Neural progenitor cell (in vitro differentiated cells): ENCODE measurements at regions not wholly inside any gene's neighbourhood (a gene's known extent, or its start where the extent isn't known, plus 50 kb on each side); places are given as distances from the start of the nearest gene placed in this dataset.

Experiments
- DNase-seq: peaks from one replicate; pipeline ENCODE4 v3.0.0-alpha.2; 2016; ENCODE audit warnings: low spot score
- H2AFZ ChIP-seq: fragments of 200-600 bp; sonication (generic); replicated peaks from 2 replicates; pipeline ENCODE4 v1.6.1; 2016; ENCODE audit warnings: antibody characterized with exemption
- H3F3A ChIP-seq: fragments of 200-600 bp; sonication (generic); 2 replicates; pipeline ENCODE4 v1.6.1; 2016; ENCODE audit warnings: antibody characterized with exemption, low read depth
- H3K27ac ChIP-seq: fragments of 200-600 bp; sonication (generic); 2 replicates; pipeline ENCODE4 v1.5.1; 2016; ENCODE audit warnings: mild to moderate bottlenecking
- H3K27me3 ChIP-seq: fragments of 200-600 bp; sonication (generic); 2 replicates; pipeline ENCODE4 v1.6.1; 2016; ENCODE audit warnings: mild to moderate bottlenecking, moderate library complexity
- H3K36me3 ChIP-seq: fragments of 200-600 bp; sonication (generic); 2 replicates; pipeline ENCODE4 v1.5.1; 2016
- H3K4me1 ChIP-seq: fragments of 200-600 bp; sonication (generic); 2 replicates; pipeline ENCODE4 v1.6.1; 2016; ENCODE audit warnings: mixed run types
- H3K4me2 ChIP-seq: fragments of 200-600 bp; sonication (generic); 2 replicates; pipeline ENCODE4 v1.6.1; 2016
- H3K4me3 ChIP-seq: fragments of 200-600 bp; sonication (generic); 2 replicates; pipeline ENCODE4 v1.5.1; 2016
- H3K79me2 ChIP-seq: fragments of 200-600 bp; sonication (generic); 2 replicates; pipeline ENCODE4 v1.6.1; 2016; ENCODE audit warnings: low read depth
- H3K9ac ChIP-seq: fragments of 200-600 bp; sonication (generic); 2 replicates; pipeline ENCODE4 v1.6.1; 2016
- H3K9me3 ChIP-seq: fragments of 200-600 bp; sonication (generic); 2 replicates; pipeline ENCODE4 v1.5.1; 2016; ENCODE audit warnings: low read depth
- H4K20me1 ChIP-seq: fragments of 200-600 bp; sonication (generic); 2 replicates; pipeline ENCODE4 v1.6.1; 2016; ENCODE audit warnings: low read depth
- H3K27ac Mint-ChIP-seq: 3 replicates; pipeline ENCODE4 v1.8.0; 2021; ENCODE audit warnings: mixed read lengths
- H3K27me3 Mint-ChIP-seq: 2 replicates; pipeline ENCODE4 v1.8.0; 2022; ENCODE audit warnings: low read depth, mild to moderate bottlenecking, inconsistent platforms, moderate library complexity, mixed read lengths; ENCODE audit not compliant: insufficient read depth
- H3K36me3 Mint-ChIP-seq: 3 replicates; pipeline ENCODE4 v1.8.0; 2021; ENCODE audit warnings: mixed read lengths
- H3K4me1 Mint-ChIP-seq: 3 replicates; pipeline ENCODE4 v1.8.0; 2021; ENCODE audit warnings: mixed read lengths
- H3K4me3 Mint-ChIP-seq: 3 replicates; pipeline ENCODE4 v1.8.0; 2021; ENCODE audit warnings: mild to moderate bottlenecking, moderate library complexity, mixed read lengths
- H3K9me3 Mint-ChIP-seq: 3 replicates; pipeline ENCODE4 v1.8.0; 2020; ENCODE audit warnings: mixed read lengths
- EZH2 ChIP-seq: fragments of 200-600 bp; sonication (generic); IDR thresholded peaks from 2 replicates; pipeline ENCODE4 v1.6.1; 2017; ENCODE audit warnings: antibody characterized with exemption, mild to moderate bottlenecking, moderate library complexity
- EZH2phosphoT487 ChIP-seq: fragments of 200-600 bp; sonication (generic); IDR thresholded peaks from 2 replicates; pipeline ENCODE4 v1.6.1; 2017; ENCODE audit warnings: antibody characterized with exemption
- TF ChIP-seq, protein P1 (sequence below): fragments of 200-600 bp; sonication (generic); IDR thresholded peaks from 2 replicates; pipeline ENCODE4 v1.5.1; 2017; ENCODE audit warnings: antibody characterized with exemption, mild to moderate bottlenecking

DNA sequence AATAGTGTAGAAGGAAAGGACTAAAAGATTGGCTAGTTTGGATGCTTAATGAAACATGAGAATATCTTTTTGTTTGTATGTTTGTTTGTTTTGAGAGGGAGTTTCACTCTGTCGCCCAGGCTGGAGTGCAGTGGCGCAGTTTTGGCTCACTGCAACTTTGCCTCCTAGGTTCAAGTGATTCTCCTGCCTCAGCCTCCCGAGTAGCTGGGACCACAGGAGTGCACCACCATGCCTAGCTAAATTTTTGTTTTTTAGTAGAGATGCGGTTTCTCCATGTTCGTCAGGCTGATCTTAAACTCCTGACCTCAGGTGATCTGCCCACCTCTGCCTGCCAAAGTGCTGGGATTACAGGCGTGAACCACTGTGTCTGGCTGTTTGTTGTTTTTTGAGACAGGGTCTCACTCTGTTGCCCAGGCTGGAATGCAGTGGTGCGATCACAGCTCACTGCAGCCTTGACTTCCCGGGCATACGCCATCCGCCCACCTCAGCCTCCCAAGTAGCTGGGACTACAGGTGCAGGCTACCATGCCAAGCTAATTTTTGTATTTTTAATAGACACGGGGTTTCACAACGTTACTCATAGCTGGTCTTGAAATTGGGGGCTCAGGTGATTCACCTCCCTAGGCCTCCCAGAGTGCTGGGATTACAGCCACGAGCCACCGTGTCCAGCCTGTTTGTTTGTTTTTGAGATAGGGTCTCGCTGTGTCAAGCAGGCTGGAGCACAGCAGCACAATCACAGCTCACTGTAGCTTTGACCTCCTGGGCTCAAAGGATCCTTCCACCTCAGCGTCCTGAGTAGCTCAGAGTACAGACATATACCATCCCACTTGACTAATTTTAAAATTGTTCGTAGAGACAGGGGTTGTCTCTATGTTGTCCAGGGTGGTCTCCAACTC lies 209.2 kb downstream of the MYCN start:
- Mint-ChIP-seq H3K9me3 (peaks cover 9% of the 10 kb centered on the region), H3K27me3 (peaks cover 3% of the 10 kb centered on the region), H3K4me3 (no peak overlapping the region), H3K4me1 (peaks cover 2% of the 10 kb centered on the region), H3K36me3 (no peaks in the 10 kb centered on the region), H3K27ac (peak overlapping the region; percentile 23)
- no peaks in the 10 kb centered on the region for H3K9me3 ChIP-seq
- H3F3A ChIP-seq, result peaks cover 29% of the 10 kb centered on the region
- H3K4me1 ChIP-seq, result no peaks in the 10 kb centered on the region
- H3K9ac ChIP-seq, result no peak overlapping the region
- H3K27me3 ChIP-seq, result no peaks in the 10 kb centered on the region
- DNase-seq, result no peak
- no peak overlapping the region for H3K4me2 ChIP-seq
- no peaks in the 10 kb centered on the region for H4K20me1 ChIP-seq
- no peak overlapping the region for H3K4me3 ChIP-seq
- no peak overlapping the region for H2AFZ ChIP-seq
- no peaks in the 10 kb centered on the region for H3K79me2 ChIP-seq
- no peaks in the 10 kb centered on the region for H3K36me3 ChIP-seq
- no peak overlapping the region for H3K27ac ChIP-seq
- no peak for TF ChIP-seq EZH2
- TF ChIP-seq, protein P1, sequence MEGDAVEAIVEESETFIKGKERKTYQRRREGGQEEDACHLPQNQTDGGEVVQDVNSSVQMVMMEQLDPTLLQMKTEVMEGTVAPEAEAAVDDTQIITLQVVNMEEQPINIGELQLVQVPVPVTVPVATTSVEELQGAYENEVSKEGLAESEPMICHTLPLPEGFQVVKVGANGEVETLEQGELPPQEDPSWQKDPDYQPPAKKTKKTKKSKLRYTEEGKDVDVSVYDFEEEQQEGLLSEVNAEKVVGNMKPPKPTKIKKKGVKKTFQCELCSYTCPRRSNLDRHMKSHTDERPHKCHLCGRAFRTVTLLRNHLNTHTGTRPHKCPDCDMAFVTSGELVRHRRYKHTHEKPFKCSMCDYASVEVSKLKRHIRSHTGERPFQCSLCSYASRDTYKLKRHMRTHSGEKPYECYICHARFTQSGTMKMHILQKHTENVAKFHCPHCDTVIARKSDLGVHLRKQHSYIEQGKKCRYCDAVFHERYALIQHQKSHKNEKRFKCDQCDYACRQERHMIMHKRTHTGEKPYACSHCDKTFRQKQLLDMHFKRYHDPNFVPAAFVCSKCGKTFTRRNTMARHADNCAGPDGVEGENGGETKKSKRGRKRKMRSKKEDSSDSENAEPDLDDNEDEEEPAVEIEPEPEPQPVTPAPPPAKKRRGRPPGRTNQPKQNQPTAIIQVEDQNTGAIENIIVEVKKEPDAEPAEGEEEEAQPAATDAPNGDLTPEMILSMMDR, result no peak
- TF ChIP-seq EZH2phosphoT487, result no peak

DNA sequence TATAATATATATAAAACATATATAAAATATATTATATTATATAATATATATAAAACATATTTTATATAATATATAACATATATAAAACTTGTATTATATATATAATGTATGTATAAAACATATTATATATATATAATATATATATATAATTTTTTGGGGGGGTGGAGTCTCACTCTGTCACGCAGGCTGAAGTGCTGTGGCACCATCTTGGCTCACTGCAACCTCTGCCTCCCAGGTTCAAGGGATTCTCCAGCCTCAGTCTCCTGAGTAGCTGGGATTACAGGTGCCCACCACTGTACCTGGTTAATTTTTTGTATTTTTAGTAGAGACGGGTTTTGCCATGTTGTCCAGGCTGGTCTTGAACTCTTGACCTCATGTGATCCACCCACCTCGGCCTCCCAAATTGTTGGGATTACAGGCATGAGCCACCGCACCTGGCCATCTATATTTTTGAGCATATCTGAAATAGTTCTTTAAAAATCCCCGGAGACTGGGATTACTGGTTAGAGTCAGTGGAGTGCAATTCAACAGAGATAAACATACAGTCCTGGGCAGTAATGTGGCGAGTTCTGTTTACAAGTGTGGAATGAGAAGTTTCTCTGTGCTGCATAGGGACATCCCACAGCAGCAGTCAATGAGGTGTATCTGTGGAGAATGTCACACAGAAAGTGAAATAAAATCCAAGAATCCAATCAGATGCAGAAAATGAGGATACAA lies 208.4 kb downstream of the MYCN start:
- Histone ChIP-seq H3K79me2 (no peaks in the 10 kb centered on the region), H3K36me3 (no peaks in the 10 kb centered on the region), H2AFZ (no peak overlapping the region), H3K9ac (no peak overlapping the region), H3K27ac (no peak overlapping the region), H3K4me3 (no peak overlapping the region), H3K27me3 (no peaks in the 10 kb centered on the region), H4K20me1 (no peaks in the 10 kb centered on the region), H3F3A (peaks cover 37% of the 10 kb centered on the region), H3K4me2 (no peak overlapping the region), H3K9me3 (no peaks in the 10 kb centered on the region), H3K4me1 (no peaks in the 10 kb centered on the region)
- H3K27ac Mint-ChIP-seq, result peak overlapping the region; percentile 23
- TF ChIP-seq EZH2 (no peak), EZH2phosphoT487 (no peak)
- TF ChIP-seq, protein P1, result no peak
- peaks cover 6% of the 10 kb centered on the region for H3K9me3 Mint-ChIP-seq
- H3K36me3 Mint-ChIP-seq, result no peaks in the 10 kb centered on the region
- no peak for DNase-seq
- no peak overlapping the region for H3K4me3 Mint-ChIP-seq
- H3K4me1 Mint-ChIP-seq, result peaks cover 2% of the 10 kb centered on the region
- peaks cover 3% of the 10 kb centered on the region for H3K27me3 Mint-ChIP-seq

DNA sequence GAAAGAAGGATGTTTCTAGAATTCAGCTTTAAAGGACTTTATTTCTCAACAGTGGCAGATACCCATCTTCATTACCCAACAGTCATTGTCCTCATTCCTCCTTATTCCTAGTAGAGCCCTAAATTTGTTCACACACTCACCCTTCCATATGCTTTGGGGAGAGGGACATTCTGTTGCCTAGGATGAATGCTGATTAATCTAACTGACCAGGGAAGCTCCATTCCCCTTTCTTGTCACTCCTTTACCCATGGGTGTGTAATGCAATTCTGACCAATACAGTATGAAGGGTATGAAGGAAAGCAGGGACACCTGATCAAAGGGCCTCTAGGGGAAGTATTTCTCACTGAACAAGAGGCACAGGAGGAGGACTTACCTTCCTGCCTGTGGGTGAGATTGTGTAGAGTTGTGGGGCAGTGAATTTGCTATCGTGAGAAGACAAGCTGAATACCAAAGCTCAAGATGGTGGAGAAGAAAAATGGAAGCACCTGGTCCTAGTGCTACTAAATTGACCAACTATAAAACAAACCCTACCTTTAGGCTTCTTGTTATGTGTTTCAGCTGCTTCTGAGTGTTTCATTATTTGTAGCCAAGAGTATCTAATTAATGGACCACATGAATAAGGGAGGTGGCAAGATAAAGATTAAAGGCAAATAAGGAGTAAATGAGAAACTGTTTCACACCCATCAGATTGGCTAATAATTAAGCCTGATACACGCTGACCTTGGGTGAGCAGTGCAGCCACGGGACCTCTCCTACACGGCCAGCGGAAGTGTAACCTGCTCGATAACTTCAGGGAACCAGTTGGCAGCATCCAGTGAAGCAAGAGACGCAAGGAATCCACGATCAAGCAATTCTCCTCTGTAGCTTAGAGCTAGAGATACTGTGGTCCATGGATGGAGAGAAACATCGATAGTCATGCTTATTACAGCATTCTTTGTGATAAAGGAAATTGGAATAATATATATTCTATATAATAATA lies 202.3 kb downstream of the MYCN start:
- H3K27ac ChIP-seq, result no peak overlapping the region
- H3K4me1 ChIP-seq, result peaks cover 22% of the 10 kb centered on the region
- DNase-seq, result no peak
- H3K9me3 ChIP-seq, result no peaks in the 10 kb centered on the region
- H3K79me2 ChIP-seq, result no peaks in the 10 kb centered on the region
- no peak overlapping the region for H3K4me3 Mint-ChIP-seq
- no peaks in the 10 kb centered on the region for H4K20me1 ChIP-seq
- peaks cover 69% of the 10 kb centered on the region for H3F3A ChIP-seq
- no peak overlapping the region for H3K9ac ChIP-seq
- H3K4me1 Mint-ChIP-seq, result peaks cover 24% of the 10 kb centered on the region
- no peak overlapping the region for H3K4me2 ChIP-seq
- no peak overlapping the region for H3K4me3 ChIP-seq
- H3K27me3 ChIP-seq, result no peaks in the 10 kb centered on the region
- H3K36me3 ChIP-seq, result no peaks in the 10 kb centered on the region
- H3K9me3 Mint-ChIP-seq, result peaks cover 2% of the 10 kb centered on the region
- H3K27ac Mint-ChIP-seq, result no peak overlapping the region
- H2AFZ ChIP-seq, result no peak overlapping the region
- H3K36me3 Mint-ChIP-seq, result no peaks in the 10 kb centered on the region
- TF ChIP-seq EZH2phosphoT487, result no peak
- TF ChIP-seq, protein P1, result no peak
- TF ChIP-seq EZH2, result no peak
- H3K27me3 Mint-ChIP-seq, result peaks cover 3% of the 10 kb centered on the region
